Tibial artery (tissue), 4 donors: ENCODE measurements at regions not wholly inside any gene's neighbourhood (a gene's known extent, or its start where the extent isn't known, plus 50 kb on each side); places are given as distances from the start of the nearest gene placed in this dataset.

ENCODE experiments used
- DNase-seq, 2 donors: peaks; one replicate each; pipeline ENCODE4 v3.0.0-alpha.2; 2019
- H3K27ac ChIP-seq, 2 donors: fragments of 200-600 bp; sonication (generic) in 1 of 2; 1 replicate in 1 of 2; 2 replicates in 1 of 2; pipeline ENCODE4 v1.5.1; 2018 to 2019; ENCODE audit warnings: mild to moderate bottlenecking in 1 of 2
- H3K27me3 ChIP-seq, 2 donors: fragments of 200-600 bp; sonication (generic) in 1 of 2; one replicate each; pipeline versions ENCODE4 v1.5.1 to v1.6.0; 2016 to 2019
- H3K36me3 ChIP-seq, 3 donors: fragments of 200-600 bp; sonication (generic) in 2 of 3; one replicate each; pipeline ENCODE4 v1.5.1; 2016 to 2019; ENCODE audit warnings: mild to moderate bottlenecking in 2 of 3
- H3K4me1 ChIP-seq, 4 donors: fragments of 200-600 bp; sonication (generic) in 2 of 4; 1 replicate in 3 of 4; 2 replicates in 1 of 4; pipeline ENCODE4 v1.5.1; 2016 to 2019
- H3K4me3 ChIP-seq, 2 donors: fragments of 200-600 bp; sonication (generic) in 1 of 2; 1 replicate in 1 of 2; 2 replicates in 1 of 2; pipeline ENCODE4 v1.5.1; 2018 to 2019; ENCODE audit warnings: mild to moderate bottlenecking in 2 of 2
- H3K9me3 ChIP-seq, 3 donors: fragments of 200-600 bp; sonication (generic) in 1 of 3; one replicate each; pipeline ENCODE4 v1.5.1; 2016 to 2019
- CTCF ChIP-seq, 2 experiments: fragments of 200-600 bp in 1 of 2; fragments of 450-650 bp in 1 of 2; IDR thresholded peaks; one replicate each; pipeline ENCODE4 v1.5.1; 2017 to 2019; ENCODE audit warnings: antibody characterized with exemption in 2 of 2, mild to moderate bottlenecking in 1 of 2, moderate library complexity in 1 of 2
- intact Hi-C: fragments of 100-400 bp; cut with DNase I; formaldehyde crosslinking; loops from one replicate; pipeline ENCODE4 v1.15.0; 2023; ENCODE audit warnings: low total_unique reads

- intact Hi-C loops = no loop called here
These were observed 298.2 kb upstream of the SATB1 start for GRCh38 chr3:18723206-18723810.

DNA sequence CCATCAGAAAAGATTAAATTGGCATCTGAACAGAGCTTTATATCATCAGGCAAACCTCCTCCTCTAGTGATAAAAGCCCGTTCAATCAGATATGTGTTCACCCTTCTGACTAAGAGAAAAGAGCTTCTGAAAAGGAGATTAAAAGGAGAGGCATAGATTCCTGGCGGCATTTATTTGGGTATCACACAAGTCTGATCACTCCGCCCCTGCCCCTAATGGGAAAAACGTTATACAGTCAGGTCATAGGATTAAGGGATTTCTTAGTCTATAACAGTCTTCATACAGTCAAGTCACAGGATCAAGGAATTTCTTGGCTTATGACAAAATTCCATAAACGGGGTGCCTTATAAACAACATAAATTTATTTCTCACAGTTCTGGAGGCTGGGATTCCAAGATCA lies 295.4 kb upstream of the SATB1 start:
- no peak for TF ChIP-seq CTCF (IDR thresholded peaks at IDR 0.05)
- intact Hi-C loops = no loop called here
- peaks cover 0 to 4% (median 0%) of the 10 kb centered on the region in 4 donors for H3K4me1 ChIP-seq

More at GRCh38 chr3:18723206-18723810, 298.2 kb upstream of the SATB1 start:
- Histone ChIP-seq H3K36me3 (no peaks in the 10 kb centered on the region), H3K9me3 (no peaks in the 10 kb centered on the region), H3K27me3 (no peaks in the 10 kb centered on the region), H3K4me1 (no peaks in the 10 kb centered on the region), H3K4me3 (no peak overlapping the region), H3K27ac (no peak overlapping the region)
- no peak for TF ChIP-seq CTCF (IDR thresholded peaks at IDR 0.05)
- no peak for DNase-seq

GRCh38 chr3:18717598-18717997 lies 292.5 kb upstream of the SATB1 start:
- Histone ChIP-seq H3K27ac (no peak overlapping the region), H3K9me3 (no peaks in the 10 kb centered on the region), H3K4me1 (peaks cover 0 to 4% (median 0%) of the 10 kb centered on the region in 4 donors), H3K27me3 (no peaks in the 10 kb centered on the region), H3K4me3 (no peak overlapping the region), H3K36me3 (no peaks in the 10 kb centered on the region)
- no peak for DNase-seq
- no peak for TF ChIP-seq CTCF (IDR thresholded peaks at IDR 0.05)
- intact Hi-C loops = no loop called here

More for the DNA sequence above, 295.4 kb upstream of the SATB1 start:
- no peak overlapping the region for H3K4me3 ChIP-seq
- DNase-seq = no peak
- H3K27me3 ChIP-seq = no peaks in the 10 kb centered on the region
- no peaks in the 10 kb centered on the region for H3K36me3 ChIP-seq
- H3K9me3 ChIP-seq = no peaks in the 10 kb centered on the region
- no peak overlapping the region for H3K27ac ChIP-seq

GRCh38 chr3:18716821-18717220 lies 291.7 kb upstream of the SATB1 start:
- Histone ChIP-seq H3K36me3 (no peaks in the 10 kb centered on the region), H3K4me3 (no peak overlapping the region), H3K9me3 (no peaks in the 10 kb centered on the region), H3K27ac (no peak overlapping the region), H3K4me1 (peaks cover 0 to 4% (median 0%) of the 10 kb centered on the region in 4 donors), H3K27me3 (no peaks in the 10 kb centered on the region)
- intact Hi-C loops = no loop called here
- no peak for DNase-seq
- no peak for TF ChIP-seq CTCF (IDR thresholded peaks at IDR 0.05)

- intact Hi-C loops = no loop called here
These were observed 291.0 kb upstream of the SATB1 start for GRCh38 chr3:18716101-18716500.

More at GRCh38 chr3:18716101-18716500, 291.0 kb upstream of the SATB1 start:
- DNase-seq = no peak
- no peak for TF ChIP-seq CTCF (IDR thresholded peaks at IDR 0.05)
- Histone ChIP-seq H3K9me3 (no peaks in the 10 kb centered on the region), H3K4me1 (peaks cover 0 to 4% (median 0%) of the 10 kb centered on the region in 4 donors), H3K4me3 (no peak overlapping the region), H3K27ac (no peak overlapping the region), H3K27me3 (no peaks in the 10 kb centered on the region), H3K36me3 (no peaks in the 10 kb centered on the region)
